Activated T-cell treated with anti-CD3 and anti-CD28 coated beads for 1 hour (primary cell): ENCODE measurements at regions not wholly inside any gene's neighbourhood (a gene's known extent, or its start where the extent isn't known, plus 50 kb on each side); places are given as distances from the start of the nearest gene placed in this dataset.

Experiments
- DNase-seq: peaks from one replicate; pipeline ENCODE4 v3.0.0-alpha.2; 2020; ENCODE audit warnings: low read depth

DNA sequence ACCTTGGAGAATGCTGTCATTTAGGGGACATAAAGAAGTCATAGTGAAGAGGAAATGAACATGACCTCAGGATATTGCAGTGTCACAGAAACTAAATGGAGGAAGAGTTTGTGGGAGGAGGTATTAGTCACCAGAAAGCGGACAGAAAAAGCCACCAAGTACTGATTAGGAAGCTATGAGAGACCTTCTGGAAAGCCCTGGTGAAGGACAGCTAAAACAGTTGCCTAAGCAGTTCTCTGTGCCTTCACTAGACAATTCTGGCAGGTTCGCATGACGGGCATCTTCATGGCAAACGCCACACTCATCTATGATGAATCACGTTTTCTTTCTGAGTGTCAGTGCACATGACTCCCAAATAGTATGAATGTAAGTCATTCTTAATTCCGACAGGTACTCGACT lies 325.8 kb downstream of the C11orf87 start:
- no peak for DNase-seq

DNA sequence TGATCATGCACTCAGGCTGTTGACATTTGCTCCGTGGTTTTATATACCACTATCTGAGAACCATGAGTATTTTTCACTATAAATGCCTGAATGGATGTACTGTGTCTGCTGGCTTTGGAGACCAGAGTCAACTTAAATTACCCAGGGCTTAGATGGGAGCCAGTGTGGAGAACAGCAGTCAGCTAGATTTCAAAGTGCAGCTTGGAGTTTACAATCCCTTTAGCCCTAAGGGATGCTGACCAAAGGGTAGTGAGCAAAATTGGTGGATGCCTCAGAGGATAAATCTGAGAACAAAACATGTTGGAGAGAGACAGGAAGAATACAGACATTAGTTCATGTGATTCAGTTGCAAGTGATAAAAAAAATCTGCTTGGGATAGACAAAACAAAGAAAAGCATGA lies 327.5 kb downstream of the C11orf87 start:
- no peak for DNase-seq

DNA sequence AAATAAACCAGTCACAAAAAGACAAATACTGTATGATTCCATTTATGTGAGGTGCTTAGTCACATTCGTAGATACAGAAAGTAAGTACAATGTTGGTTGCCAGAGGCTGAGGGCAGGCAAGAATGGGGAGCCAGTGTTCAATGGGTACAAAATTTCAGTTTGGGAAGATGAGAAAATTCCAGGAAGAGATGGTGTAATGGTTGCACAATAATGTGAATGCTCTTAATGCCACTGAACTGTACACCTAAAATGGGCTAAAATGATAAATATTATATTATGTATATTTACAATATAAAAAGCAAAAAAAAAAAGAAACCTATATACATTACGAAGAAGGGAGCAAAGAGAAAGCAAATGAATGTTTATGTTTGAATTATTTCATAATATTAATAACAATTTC lies 329.0 kb downstream of the C11orf87 start:
- DNase-seq, result no peak

DNA sequence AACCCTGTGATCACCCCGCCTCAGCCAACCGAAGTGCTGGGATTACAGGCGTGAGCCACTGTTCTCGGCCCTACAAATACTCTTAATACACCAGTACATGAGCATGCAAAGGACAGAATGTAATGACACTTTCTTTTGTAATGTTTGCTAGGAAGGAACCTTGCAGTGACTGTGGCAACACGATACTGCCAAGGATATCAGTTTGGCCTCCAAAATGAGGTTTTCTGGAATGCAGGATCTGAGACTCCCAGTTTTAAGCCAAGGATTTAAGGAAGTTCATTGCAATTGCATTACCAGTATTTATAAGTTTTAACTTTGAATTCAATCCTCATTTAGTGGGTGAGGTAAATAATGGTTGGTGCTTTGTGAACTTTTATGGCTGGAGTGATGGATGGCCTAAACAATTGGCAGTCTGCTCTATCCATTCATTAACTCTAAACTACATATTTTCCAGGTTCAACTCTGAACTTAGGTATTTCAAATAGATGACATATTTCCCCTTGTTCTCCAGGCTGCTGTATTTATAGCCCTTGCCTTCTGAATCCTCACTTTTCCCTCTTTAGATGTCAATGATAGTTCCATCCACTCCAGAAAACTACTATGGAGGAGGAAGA lies 330.3 kb downstream of the C11orf87 start:
- DNase-seq, result no peak

DNA sequence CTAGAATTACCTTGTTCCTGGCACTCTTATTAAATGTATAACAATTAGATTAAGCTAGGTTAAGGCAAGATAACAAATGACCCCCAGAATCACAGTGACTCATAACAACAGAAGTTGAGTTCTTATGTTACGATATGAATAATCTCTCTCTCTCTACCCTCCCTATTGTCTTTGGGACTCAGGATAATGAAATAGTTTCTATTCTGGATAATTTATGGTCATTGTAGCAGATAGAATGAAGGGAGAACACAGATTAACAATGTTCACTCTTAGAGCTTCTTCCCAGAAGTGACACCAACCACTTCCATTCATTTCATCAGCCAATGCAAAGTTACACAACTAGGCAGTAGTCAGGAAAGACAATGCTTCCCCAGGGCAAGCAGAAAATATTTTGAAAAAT lies 334.5 kb downstream of the C11orf87 start:
- no peak for DNase-seq

DNA sequence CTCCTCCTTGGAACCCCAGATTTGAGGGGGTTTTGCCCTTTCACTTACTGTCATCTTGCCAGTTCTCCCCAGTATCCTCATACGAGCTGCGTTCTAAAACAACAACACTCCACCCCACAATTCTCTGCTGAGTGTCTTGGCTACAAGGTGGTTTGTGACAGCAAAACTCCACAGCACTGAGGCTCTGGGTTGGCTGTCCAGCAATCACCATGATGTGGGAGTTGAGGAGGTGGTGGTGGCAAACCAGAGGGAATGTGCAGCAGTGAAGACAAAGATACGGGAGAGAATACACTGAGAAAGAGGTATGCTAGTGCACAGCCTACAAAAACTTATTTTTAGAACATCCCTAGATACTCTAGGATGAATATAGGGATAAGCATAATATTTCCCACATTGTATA lies 335.0 kb downstream of the C11orf87 start:
- no peak for DNase-seq

DNA sequence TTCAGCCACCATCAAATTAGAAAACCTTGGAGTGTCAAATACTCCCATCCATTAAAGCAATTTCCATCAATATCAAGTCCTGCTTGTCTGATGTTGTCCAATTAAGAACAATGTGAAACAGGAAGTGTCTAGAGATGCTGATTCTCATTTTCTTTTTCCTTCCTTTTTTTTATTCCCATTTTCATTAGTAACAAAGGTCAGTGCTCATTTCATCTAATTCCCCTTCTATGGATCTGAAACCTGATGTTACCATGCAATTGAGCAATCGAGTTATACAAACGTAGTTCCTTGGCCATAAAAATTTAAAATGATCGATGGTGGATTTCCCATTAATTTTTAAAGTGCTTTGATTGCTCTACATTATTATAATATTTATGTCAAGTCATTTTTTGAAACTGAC lies 330.6 kb upstream of the ZC3H12C start:
- DNase-seq, result no peak

DNA sequence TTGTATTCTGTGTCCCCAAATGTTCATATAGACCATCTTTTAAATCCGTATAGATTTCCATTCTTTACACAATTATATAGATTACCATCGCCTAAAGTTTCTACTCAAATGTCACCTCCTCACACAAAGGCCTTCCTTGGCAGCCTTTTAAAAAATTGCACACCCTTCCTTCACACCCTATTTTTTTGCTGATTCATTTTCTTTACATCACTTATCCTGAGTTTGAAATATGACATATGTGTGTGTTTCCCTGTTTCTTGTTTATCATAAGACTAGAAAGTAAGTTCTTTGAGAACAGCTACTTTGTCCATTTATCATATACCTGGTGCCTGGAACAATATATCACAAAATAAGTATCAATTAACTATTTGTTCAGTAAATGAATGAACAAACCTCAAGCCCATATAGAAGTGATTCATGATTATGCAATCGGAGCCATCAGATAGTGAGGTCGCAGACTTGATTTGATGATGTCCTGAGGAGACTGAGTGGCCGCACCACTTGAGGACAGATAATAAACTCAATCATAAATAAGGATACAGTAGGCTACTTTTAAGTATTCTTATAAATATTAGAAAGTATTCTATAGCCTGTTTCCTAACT lies 327.4 kb upstream of the ZC3H12C start:
- no peak for DNase-seq

DNA sequence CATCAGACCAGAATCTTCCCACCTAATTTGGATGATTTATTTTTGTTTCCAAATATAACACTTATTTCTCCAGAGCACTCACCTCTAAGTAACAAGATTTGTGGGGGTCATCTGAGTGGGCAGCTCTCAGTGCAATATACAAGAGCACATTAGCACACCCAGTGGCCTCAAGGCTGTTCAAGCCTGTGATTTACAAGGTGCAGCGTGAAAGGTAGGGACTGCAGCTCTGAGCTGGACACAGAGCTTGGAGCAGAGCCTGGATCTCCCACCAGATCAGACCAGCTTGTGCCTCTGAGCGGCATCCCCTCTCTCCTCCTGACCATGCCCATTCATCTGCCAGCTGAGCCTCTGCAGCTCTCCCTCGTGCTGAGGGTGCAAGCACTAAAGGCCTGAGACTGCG lies 323.3 kb upstream of the ZC3H12C start:
- DNase-seq, result no peak

DNA sequence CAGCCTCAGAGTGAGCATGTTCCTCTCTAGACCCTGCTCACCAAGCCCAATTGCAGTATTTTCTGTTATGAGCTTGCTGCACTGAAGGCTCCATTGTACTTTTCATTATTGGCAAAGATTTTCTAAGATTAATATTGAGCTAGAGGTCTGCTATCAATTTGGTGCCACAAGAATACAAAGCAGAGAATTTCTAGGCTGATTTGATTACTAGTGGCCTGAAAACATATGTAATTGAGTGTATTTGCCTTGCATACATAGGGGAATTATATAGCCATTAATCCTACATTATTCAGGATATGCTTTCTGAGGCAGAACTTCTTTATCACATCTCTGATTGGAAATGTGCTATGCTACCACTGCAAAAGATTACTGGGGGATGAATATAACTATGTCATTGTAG lies 322.9 kb upstream of the ZC3H12C start:
- DNase-seq, result no peak

DNA sequence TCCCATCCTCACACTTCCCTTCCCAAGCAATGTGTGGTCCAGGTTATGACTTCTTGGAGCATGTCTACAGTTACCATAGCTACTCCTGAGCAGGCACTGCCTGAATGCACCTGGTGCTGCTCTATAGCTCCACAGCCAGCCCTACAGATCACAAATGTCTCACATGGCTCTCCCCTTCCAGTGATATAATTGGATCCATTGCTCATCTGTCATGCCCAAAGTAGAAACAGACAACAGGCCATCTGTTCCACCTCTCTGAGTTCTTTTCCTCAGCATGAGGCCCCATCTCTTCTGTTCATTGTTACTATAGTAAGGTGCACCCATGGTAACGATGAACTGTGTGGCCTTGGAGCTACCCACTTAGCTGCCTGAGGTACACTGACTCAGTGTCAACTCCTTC lies 320.3 kb upstream of the ZC3H12C start:
- no peak for DNase-seq

DNA sequence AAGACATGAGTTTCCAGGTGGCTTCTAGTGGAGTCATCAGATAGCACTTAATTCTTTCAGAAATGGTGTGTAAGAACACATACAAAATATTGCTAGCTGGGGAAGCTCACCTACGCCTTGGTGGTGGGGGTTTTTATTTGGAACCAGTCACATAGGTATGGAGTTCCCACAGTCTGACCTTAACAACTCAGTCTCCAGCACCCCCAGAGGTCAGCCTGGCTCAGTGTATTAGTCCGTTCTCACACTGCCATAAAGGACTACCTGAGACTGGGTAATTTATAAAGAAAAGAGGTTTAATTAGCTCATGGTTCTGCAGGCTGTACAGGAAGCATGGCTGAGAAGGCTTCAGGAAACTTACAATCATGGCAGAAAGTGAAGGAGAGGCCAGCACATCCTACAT lies 317.5 kb upstream of the ZC3H12C start:
- no peak for DNase-seq

DNA sequence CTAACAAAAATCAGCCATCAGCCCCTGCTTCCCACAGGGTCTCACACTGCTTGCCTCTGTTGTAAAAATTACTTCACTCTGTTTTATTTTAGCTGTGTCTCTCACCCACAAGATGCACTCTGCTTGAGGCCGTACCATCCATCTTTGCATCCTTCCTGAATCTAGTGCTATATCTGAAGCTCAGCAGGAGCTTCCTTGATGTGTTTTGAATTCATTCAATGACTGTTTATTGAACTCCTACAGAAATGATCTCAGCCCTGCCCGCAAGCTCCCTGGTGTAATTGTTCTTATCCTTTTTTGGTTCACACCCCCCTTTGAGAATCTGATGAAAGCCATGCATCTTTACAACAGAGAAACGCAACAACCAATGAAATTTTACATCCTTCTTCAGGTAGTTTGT lies 310.2 kb upstream of the ZC3H12C start:
- DNase-seq, result no peak

DNA sequence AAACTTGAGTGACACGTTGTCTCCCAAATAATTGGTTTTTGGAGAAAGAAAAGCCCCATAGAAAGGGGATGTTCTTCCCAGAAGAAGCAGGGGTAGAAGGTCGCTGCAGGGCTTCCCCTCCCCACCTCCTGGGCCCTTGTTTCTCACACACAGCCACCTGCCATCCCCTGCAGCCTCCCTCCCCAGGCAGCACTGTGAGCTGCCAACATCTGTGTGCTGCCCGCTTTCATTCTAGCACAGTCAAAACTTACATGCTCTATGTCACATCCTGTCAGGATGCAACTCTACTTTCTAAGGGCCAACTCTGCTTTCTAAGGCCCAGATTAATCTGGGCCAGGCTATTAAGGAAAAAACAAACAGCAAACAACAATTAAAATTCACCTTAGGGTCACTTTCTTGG lies 309.4 kb upstream of the ZC3H12C start:
- DNase-seq, result no peak

DNA sequence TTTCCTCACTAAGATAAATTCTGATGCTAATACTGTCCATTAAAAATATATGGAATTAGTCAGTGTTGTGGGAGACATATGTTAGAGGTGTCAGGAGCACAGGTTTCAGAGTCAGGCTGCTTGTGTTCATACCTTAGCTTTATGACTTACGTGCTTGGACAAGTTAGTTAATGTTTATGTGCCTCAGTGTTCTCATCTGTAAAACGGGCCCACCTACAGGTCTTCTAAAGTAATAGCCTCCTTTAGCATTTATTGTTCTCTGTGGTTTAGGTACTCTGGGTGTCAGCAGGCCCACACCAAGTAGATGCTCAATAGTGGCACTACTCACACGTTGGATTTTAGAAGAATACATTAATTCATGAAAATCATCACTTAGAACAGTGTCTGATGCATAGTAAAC lies 308.7 kb upstream of the ZC3H12C start:
- no peak for DNase-seq

DNA sequence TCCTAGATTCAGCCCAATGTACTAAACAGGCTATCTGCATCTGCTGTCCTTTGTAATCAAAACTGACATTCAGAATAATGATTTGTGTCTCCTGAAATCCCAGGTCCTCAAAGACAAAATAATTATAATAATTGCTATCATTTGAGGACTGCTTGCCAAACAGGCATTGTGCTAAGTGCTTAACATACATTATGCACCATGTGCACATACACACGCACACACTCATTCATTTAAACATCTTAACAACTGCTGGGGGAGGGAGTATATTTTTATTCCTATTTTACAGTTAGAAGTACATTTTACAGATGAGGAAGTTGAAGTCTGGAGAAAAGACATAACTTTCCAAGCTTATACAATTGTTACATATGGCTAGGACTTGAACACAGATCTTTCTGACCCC lies 308.0 kb upstream of the ZC3H12C start:
- DNase-seq, result no peak

DNA sequence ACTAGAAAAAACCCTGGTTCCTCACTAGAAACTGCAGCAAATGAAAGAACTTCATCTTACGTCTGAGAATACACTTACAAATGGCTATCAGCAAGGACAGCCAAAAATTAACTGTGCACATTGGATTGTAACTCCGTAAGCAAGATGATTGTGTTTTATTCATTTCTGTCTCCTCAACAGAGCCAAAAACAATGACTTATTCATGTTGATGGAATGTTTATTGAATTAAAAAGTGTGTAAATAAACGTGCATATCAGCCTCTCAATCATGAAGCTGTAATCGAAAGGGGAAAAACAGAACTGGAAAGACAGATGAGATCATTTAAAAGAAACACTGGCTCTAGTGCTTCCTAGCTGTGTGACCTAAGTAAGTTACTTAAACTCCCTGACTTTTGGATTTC lies 307.5 kb upstream of the ZC3H12C start:
- DNase-seq, result no peak

DNA sequence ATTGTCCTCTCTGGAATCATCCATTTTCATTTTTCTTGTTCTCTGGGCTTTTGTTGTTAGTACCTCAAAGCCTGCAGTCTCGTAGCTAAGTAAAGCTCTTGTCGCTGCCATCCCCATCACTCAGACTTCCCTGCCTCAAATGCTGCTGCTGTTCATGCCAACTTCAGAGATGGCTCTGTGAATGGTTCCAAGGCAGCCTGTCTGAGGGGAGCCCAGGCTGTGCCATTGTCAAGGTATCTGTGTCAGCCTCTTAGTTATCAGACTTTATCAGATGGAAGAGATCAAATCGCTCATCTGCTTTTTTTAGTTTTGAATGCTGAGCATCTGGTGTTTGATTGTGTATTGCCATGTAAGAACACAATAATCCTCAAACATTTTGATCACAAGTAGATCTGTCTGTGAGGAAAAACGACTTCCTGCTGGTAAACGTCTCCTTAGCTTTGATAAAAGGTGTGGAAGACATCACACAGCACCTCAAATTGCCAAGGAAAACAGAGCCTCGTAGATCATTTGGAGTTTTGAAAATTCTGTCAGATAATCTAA lies 304.2 kb upstream of the ZC3H12C start:
- DNase-seq, result no peak

DNA sequence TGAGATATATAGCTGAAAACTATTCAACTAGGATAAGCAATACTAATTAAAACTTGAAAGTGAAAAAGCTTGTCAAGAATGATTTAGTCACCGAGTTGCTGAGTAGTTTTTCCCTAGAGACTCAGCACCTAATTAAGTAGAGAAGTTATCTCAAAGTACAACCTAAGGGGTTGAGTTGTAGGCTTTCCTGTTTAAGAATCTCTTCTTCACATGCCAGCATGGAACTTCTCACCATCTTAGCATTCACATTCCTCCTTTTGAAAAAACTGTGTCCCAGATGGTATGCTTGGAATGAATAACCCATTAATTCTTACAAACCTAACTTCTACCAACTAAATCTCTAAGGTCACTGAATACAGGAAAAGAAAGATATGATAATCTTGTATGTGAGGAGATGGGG lies 303.3 kb upstream of the ZC3H12C start:
- no peak for DNase-seq

DNA sequence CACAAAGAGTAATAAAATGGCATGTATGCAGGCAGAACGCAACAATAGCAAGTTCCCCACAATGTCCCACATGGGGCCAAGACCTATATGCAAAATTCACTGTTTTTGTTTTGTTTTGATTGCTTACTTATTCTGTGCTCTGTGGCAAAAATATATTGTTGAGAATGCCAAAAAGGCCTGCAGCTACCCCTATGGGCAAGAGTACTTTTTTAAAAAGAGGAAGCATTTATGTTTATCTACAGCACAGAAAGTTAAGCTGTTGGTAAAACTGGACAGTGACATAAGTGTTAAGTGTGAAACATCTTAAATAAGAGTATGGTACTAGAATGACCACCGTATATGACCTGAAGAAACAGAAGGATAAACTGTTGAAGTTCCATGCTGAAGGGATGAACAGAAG lies 301.9 kb upstream of the ZC3H12C start:
- no peak for DNase-seq

DNA sequence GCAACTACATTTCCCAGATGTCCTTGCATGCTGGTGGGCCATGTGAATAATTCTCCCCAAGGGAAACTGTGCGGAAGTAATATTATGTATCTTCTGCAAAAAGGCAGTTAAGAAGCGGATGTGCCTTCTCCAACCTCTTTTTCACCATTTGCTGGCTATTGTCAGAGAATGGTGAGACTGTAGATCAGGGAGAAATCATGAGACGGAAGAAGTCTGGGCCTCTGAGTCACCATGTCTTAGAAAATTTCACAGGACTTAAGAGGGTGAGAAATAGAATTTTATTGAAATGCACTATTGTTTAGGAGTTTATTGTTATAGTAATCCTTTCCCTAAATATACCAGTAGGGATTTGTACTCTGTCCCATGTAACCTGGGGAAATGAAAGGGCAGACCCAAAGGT lies 298.7 kb upstream of the ZC3H12C start:
- no peak for DNase-seq

DNA sequence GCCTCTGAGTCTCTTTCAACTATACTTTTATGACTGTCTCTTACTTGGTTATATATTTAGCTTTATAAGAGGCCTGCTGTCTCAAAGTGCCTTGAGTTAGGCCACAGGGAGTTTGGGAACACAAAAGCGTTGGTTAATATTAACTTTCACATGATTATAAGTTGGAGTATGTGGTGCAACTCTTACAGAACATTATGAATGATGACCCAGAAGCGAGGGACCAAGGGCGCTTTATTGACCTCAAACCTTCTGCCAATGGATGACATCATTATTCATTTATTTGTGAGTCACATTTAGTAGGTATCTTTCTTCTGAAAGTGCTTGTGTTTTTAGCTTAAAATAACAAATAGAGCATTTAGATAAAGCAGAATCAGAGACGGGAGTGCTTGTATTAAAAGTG lies 298.0 kb upstream of the ZC3H12C start:
- no peak for DNase-seq

DNA sequence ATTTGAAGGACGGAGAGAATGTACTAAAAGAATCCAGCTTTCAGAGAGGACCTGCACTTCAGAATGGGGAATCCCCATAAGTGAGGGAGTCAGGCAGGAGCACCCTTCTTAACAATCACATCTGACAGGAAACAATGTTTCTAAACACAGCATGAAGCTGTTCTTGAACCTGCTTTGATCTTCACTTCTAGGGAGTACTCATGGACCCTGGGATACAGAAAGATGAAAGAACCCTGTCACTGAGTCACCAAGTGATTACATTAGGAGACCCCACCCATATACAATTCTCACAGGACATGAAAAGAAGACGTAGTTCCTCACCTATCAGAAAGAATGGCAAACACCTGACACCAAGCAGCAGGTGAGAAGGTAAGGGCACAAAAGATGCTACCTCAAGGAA lies 296.9 kb upstream of the ZC3H12C start:
- no peak for DNase-seq

DNA sequence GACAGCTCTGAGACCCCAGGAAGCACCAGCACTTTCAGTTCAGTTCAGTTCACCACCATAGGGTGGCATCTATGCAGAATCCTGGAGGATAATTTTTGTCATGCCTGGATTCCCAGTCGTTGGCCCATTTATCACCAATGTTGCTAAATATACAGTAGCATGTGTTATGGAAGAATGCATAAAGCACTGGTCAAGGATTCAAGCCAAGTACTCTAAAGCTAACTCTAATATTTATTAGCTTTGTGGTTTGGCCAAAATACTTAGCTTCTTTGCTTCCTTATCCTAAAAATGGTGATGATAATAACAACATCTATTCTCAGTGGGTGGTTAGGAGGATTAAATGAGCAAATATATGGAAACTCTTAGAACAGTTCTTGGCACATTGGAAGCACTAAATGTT lies 294.7 kb upstream of the ZC3H12C start:
- DNase-seq, result no peak
